Lung (tissue), 11 donors: ENCODE measurements at regions not wholly inside any gene's neighbourhood (a gene's known extent, or its start where the extent isn't known, plus 50 kb on each side); places are given as distances from the start of the nearest gene placed in this dataset.
A peak's percentile ranks its signal among the peaks of the same experiment; 100 is the strongest.

Source experiments
- ATAC-seq: fragments of 200-7000 bp; cut with Tn5 transposase; one replicate; pipeline ENCODE4 v1.9.1; 2020; ENCODE audit warnings: moderate number of reproducible peaks; ENCODE audit not compliant: insufficient read depth, low FRiP score
- DNase-seq, 3 donors: peaks; one replicate each; pipeline ENCODE4 v3.0.0-alpha.2; 2013 to 2017
- H3K27ac ChIP-seq, 2 donors: one replicate each; pipeline ENCODE4 v1.5.1; 2013; ENCODE audit warnings: mild to moderate bottlenecking in 2 of 2, moderate library complexity in 2 of 2, control low read depth in 1 of 2, inconsistent platforms in 1 of 2, low read depth in 1 of 2, low read length in 1 of 2
- H3K27me3 ChIP-seq, 3 donors: one replicate each; pipeline ENCODE4 v1.5.1; 2013; ENCODE audit warnings: low read length in 2 of 3; ENCODE audit not compliant: control insufficient read depth in 3 of 3, insufficient read depth in 3 of 3
- H3K36me3 ChIP-seq, 4 donors: one replicate each; pipeline ENCODE4 v1.5.1; 2013; ENCODE audit warnings: low read length in 4 of 4, mild to moderate bottlenecking in 1 of 4, moderate library complexity in 1 of 4; ENCODE audit not compliant: control insufficient read depth in 4 of 4, insufficient read depth in 4 of 4
- H3K4me1 ChIP-seq, 5 donors: one replicate each; pipeline ENCODE4 v1.5.1; 2013; ENCODE audit warnings: low read length in 5 of 5, mild to moderate bottlenecking in 2 of 5, moderate library complexity in 1 of 5; ENCODE audit not compliant: control insufficient read depth in 5 of 5, insufficient read depth in 5 of 5
- H3K4me3 ChIP-seq: one replicate; pipeline ENCODE4 v1.5.1; 2013; ENCODE audit warnings: mild to moderate bottlenecking, control low read depth, moderate library complexity
- H3K9ac ChIP-seq, 2 donors: one replicate each; pipeline ENCODE4 v1.5.1; 2013; ENCODE audit warnings: low read length in 2 of 2, control low read depth in 1 of 2; ENCODE audit not compliant: insufficient read depth in 1 of 2
- H3K9me3 ChIP-seq, 4 donors: one replicate each; pipeline ENCODE4 v1.5.1; 2013; ENCODE audit warnings: low read length in 3 of 4, mild to moderate bottlenecking in 1 of 4, moderate library complexity in 1 of 4; ENCODE audit not compliant: control insufficient read depth in 4 of 4, insufficient read depth in 3 of 4
- WGBS, 2 donors: extraction: QIAGEN DNeasy Blood & Tissue Kit; methylation state at CpG; one replicate each; pipeline ENCODE4 v1.1.7; 2013; 5-methylcytosine and 5-hydroxymethylcytosine counted together
- TF ChIP-seq, protein P1 (sequence below): IDR thresholded peaks from 2 replicates; pipeline ENCODE4 v1.5.1; 2012; ENCODE audit warnings: mild to moderate bottlenecking; ENCODE audit errors: control extremely low read depth, extremely low read depth
- donor health status: control.
- donor health status: control.
- donor health status: Bipolar disorder and iron deficiency.
- donor health status: healthy.
- donor health status: DM: yes; HTN: yes; CAD: no.

DNA sequence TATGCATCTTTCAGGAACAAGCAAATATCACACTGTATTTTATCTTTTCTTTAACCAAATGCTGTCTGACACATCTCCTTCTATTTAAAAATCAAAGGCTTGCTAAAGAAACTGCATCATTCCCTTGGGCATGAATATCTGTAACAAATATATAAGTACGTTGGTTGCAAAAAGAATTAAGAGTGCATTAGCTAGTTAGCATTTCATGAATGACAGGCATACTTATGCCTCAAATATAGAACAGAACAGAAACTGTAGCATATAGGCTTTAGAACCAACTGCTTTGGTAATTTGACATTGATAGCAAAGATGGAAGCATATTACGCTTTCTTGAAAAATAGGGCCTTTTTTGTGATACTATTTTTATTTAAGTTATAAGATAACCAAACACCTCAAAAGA, 761.2 kb downstream of the MAT2B start:
- Histone ChIP-seq H3K4me3 (no peak overlapping the region), H3K4me1 (no peaks in the 10 kb centered on the region), H3K27ac (no peak overlapping the region), H3K9me3 (no peaks in the 10 kb centered on the region), H3K27me3 (no peaks in the 10 kb centered on the region), H3K9ac (no peak overlapping the region), H3K36me3 (no peaks in the 10 kb centered on the region)
- no peak for DNase-seq
- no peak for ATAC-seq
- TF ChIP-seq, protein P1, sequence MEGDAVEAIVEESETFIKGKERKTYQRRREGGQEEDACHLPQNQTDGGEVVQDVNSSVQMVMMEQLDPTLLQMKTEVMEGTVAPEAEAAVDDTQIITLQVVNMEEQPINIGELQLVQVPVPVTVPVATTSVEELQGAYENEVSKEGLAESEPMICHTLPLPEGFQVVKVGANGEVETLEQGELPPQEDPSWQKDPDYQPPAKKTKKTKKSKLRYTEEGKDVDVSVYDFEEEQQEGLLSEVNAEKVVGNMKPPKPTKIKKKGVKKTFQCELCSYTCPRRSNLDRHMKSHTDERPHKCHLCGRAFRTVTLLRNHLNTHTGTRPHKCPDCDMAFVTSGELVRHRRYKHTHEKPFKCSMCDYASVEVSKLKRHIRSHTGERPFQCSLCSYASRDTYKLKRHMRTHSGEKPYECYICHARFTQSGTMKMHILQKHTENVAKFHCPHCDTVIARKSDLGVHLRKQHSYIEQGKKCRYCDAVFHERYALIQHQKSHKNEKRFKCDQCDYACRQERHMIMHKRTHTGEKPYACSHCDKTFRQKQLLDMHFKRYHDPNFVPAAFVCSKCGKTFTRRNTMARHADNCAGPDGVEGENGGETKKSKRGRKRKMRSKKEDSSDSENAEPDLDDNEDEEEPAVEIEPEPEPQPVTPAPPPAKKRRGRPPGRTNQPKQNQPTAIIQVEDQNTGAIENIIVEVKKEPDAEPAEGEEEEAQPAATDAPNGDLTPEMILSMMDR, result no peak
- 87 to 93% methylated on average over 2 of the region's 2 CpGs for WGBS, 2 donors

DNA sequence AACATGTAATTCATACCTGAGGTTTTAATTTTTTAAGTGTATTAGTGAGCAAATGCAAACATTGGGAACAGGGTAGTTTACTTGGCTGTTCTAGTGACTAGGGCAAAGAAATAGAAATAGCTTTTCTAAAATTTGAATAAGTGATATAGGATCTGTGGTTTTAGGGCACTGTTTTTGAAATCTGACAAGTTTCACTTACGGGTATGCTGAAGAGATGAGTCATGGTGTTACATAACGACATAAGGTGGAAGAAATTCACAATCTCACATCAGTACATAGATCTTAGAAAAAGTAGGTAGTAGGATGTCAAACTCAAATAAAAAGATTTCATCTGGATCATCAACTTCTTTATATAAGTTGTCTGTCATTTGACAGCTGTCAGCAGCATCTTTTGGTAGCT, 772.3 kb downstream of the MAT2B start:
- Histone ChIP-seq H3K4me3 (no peak overlapping the region), H3K9ac (no peak overlapping the region), H3K36me3 (no peaks in the 10 kb centered on the region), H3K4me1 (no peaks in the 10 kb centered on the region), H3K27ac (no peak overlapping the region), H3K9me3 (no peaks in the 10 kb centered on the region), H3K27me3 (no peaks in the 10 kb centered on the region)
- DNase-seq, result no peak
- ATAC-seq, result no peak
- TF ChIP-seq, protein P1, result no peak
- 21 to 40% methylated on average over 2 of the region's 2 CpGs for WGBS, 2 donors

DNA sequence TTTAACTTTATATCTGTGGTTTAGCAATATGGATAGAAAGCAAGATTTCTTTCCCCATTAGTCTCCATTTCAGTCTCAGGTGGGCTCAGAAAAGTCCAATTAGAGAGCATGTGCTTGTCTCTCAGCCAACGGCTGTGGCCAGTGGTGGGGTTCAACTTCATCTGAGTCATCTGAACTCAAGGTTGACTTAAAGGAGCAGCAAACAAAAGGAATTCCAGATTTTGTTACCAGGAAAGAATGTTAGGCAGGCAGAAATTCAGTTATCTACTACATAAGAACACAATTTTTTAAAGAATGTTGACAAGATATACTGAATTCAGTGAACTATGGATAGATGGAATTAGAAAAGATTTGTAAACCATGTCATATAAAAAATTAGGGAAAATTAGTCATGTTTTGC, 784.1 kb downstream of the MAT2B start:
- Histone ChIP-seq H3K9ac (no peak overlapping the region), H3K27me3 (no peaks in the 10 kb centered on the region), H3K27ac (no peak overlapping the region), H3K9me3 (peaks cover 0 to 5% (median 0%) of the 10 kb centered on the region in 4 donors), H3K36me3 (no peaks in the 10 kb centered on the region), H3K4me3 (no peak overlapping the region), H3K4me1 (no peaks in the 10 kb centered on the region)
- no peak for ATAC-seq
- 71 to 80% methylated on average over 1 of the region's 1 CpG for WGBS, 2 donors
- DNase-seq, result no peak
- TF ChIP-seq, protein P1, result no peak

DNA sequence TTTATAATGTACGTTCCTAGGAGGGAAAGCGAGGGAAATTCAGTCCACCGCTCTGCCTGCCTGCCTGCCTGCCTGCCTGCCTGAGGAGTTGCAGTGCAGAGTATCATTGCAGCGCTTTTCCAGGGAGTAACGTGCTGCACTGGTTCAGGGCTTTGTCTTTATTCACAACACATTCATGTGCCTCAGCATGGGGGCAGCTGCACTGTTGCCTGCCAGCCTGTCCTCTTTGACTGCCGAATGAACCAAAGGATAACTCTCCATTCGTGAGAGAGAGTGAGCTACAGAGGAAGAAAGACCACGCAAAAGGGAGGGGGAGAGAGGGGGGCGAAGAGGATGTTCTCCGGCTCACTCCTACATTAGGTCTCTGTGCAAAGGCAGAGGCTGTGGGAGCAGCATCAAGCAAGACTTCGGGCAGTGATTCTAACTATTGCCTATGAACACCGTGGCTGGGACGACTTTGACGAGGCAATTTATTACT, 791.2 kb downstream of the MAT2B start:
- WGBS, 2 donors, result 23 to 28% methylated on average over 14 of the region's 14 CpGs
- no peaks in the 10 kb centered on the region for H3K36me3 ChIP-seq
- TF ChIP-seq, protein P1, result no peak

More for the DNA sequence above, 791.2 kb downstream of the MAT2B start:
- Histone ChIP-seq H3K4me3 (no peak overlapping the region), H3K4me1 (peaks cover 0 to 11% (median 2%) of the 10 kb centered on the region in 5 donors), H3K9me3 (peaks cover 0 to 3% (median 0%) of the 10 kb centered on the region in 4 donors), H3K27me3 (no peaks in the 10 kb centered on the region), H3K27ac (no peak overlapping the region), H3K9ac (peak overlapping the region in 1 of 2 donors; percentile 32)
- ATAC-seq (no peak), DNase-seq (peak; percentile 29 to 41 (median 35))
